OCI-LY1 (cell line): ENCODE measurements at regions not wholly inside any gene's neighbourhood (a gene's known extent, or its start where the extent isn't known, plus 50 kb on each side); places are given as distances from the start of the nearest gene placed in this dataset.

Experiments used
- H2AFZ ChIP-seq: fragments of 200-600 bp; sonication (generic), shearing (Covaris generic); 2 replicates; pipeline ENCODE4 v1.6.0; 2014; ENCODE audit warnings: antibody characterized with exemption, mild to moderate bottlenecking, low read length
- H3F3A ChIP-seq: fragments of 200-600 bp; sonication (generic), shearing (Covaris generic); 2 replicates; pipeline ENCODE4 v1.6.0; 2014; ENCODE audit warnings: mild to moderate bottlenecking, antibody characterized with exemption, low read length, moderate library complexity; ENCODE audit not compliant: insufficient read depth
- H3K27ac ChIP-seq: fragments of 200-600 bp; sonication (generic); 2 replicates; pipeline ENCODE4 v1.5.1; 2014; ENCODE audit warnings: low read length, mixed run types, mild to moderate bottlenecking, low read depth; ENCODE audit not compliant: poor library complexity, severe bottlenecking
- H3K27me3 ChIP-seq: fragments of 200-600 bp; sonication (generic); 2 replicates; pipeline ENCODE4 v1.6.0; 2014; ENCODE audit warnings: antibody characterized with exemption, mild to moderate bottlenecking, low read length, moderate library complexity; ENCODE audit not compliant: insufficient read depth
- H3K36me3 ChIP-seq: fragments of 200-600 bp; sonication (generic); 2 replicates; pipeline ENCODE4 v1.6.1; 2014; ENCODE audit warnings: mild to moderate bottlenecking, antibody characterized with exemption, low read length, moderate library complexity, mixed read lengths; ENCODE audit not compliant: insufficient read depth
- H3K4me1 ChIP-seq: fragments of 200-600 bp; sonication (generic); 2 replicates; pipeline ENCODE4 v1.5.1; 2014; ENCODE audit warnings: mild to moderate bottlenecking, low read length, moderate library complexity; ENCODE audit not compliant: insufficient read depth, severe bottlenecking
- H3K4me2 ChIP-seq: fragments of 200-600 bp; sonication (generic), shearing (Covaris generic); 2 replicates; pipeline ENCODE4 v1.6.1; 2014; ENCODE audit warnings: low read length
- H3K4me3 ChIP-seq: fragments of 200-600 bp; sonication (generic); 2 replicates; pipeline ENCODE4 v1.5.1; 2014; ENCODE audit warnings: low read length, low read depth, mild to moderate bottlenecking, mixed read lengths; ENCODE audit not compliant: poor library complexity, severe bottlenecking
- H3K79me2 ChIP-seq: fragments of 200-600 bp; shearing (Covaris generic); 2 replicates; pipeline ENCODE4 v1.6.1; 2016; ENCODE audit warnings: mixed run types, low read length, mixed read lengths; ENCODE audit not compliant: insufficient read depth
- H3K9ac ChIP-seq: fragments of 200-600 bp; sonication (generic), shearing (Covaris generic); 2 replicates; pipeline ENCODE4 v1.6.1; 2014; ENCODE audit warnings: mild to moderate bottlenecking, low read length, mixed read lengths
- H3K9me2 ChIP-seq: fragments of 200-600 bp; sonication (generic), shearing (Covaris generic); 2 replicates; pipeline ENCODE4 v1.6.1; 2014; ENCODE audit warnings: low read depth, mild to moderate bottlenecking, low read length, mixed read lengths
- H3K9me3 ChIP-seq: fragments of 200-600 bp; shearing (Covaris generic); 2 replicates; pipeline ENCODE4 v1.6.1; 2014; ENCODE audit warnings: low read length, mixed read lengths
- H4K20me1 ChIP-seq: fragments of 200-600 bp; sonication (generic), shearing (Covaris generic); 2 replicates; pipeline ENCODE4 v1.6.0; 2016; ENCODE audit warnings: mild to moderate bottlenecking, low read length; ENCODE audit not compliant: insufficient read depth
- EZH2 ChIP-seq: fragments of 200-600 bp; sonication (generic), shearing (Covaris generic); IDR thresholded peaks from 2 replicates; pipeline ENCODE4 v1.8.0; 2017; ENCODE audit warnings: borderline replicate concordance, mixed run types, mild to moderate bottlenecking, antibody characterized with exemption, low read length, moderate library complexity, mixed read lengths
- TF ChIP-seq, protein P1 (sequence below): fragments of 200-600 bp; sonication (generic), shearing (Covaris generic); IDR thresholded peaks from 2 replicates; pipeline ENCODE4 v1.5.1; 2017; ENCODE audit warnings: mild to moderate bottlenecking, antibody characterized with exemption, low read length, moderate library complexity, mixed read lengths

GRCh38 chr10:112874982-112875381 lies 75.1 kb upstream of the TCF7L2 start:
- no peak overlapping the region for H3K27ac ChIP-seq
- no peak overlapping the region for H3K9ac ChIP-seq
- no peaks in the 10 kb centered on the region for H3K4me1 ChIP-seq
- H3K4me3 ChIP-seq = no peak overlapping the region
- H3K9me3 ChIP-seq = 0 out of 2 replicates have a peak, but pooled peaks cover 2% of the 10 kb centered on the region
- no peak overlapping the region for H3K4me2 ChIP-seq
- H3K9me2 ChIP-seq = no peaks in the 10 kb centered on the region
- no peaks in the 10 kb centered on the region for H3F3A ChIP-seq
- no peak overlapping the region for H2AFZ ChIP-seq
- H3K79me2 ChIP-seq = no peaks in the 10 kb centered on the region
- no peaks in the 10 kb centered on the region; the same call in 1 of the 2 replicates for H3K36me3 ChIP-seq
- TF ChIP-seq, protein P1, sequence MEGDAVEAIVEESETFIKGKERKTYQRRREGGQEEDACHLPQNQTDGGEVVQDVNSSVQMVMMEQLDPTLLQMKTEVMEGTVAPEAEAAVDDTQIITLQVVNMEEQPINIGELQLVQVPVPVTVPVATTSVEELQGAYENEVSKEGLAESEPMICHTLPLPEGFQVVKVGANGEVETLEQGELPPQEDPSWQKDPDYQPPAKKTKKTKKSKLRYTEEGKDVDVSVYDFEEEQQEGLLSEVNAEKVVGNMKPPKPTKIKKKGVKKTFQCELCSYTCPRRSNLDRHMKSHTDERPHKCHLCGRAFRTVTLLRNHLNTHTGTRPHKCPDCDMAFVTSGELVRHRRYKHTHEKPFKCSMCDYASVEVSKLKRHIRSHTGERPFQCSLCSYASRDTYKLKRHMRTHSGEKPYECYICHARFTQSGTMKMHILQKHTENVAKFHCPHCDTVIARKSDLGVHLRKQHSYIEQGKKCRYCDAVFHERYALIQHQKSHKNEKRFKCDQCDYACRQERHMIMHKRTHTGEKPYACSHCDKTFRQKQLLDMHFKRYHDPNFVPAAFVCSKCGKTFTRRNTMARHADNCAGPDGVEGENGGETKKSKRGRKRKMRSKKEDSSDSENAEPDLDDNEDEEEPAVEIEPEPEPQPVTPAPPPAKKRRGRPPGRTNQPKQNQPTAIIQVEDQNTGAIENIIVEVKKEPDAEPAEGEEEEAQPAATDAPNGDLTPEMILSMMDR = no peak
- no peak for TF ChIP-seq EZH2
- no peaks in the 10 kb centered on the region; the same call in 1 of the 2 replicates for H3K27me3 ChIP-seq
- H4K20me1 ChIP-seq = no peaks in the 10 kb centered on the region

DNA sequence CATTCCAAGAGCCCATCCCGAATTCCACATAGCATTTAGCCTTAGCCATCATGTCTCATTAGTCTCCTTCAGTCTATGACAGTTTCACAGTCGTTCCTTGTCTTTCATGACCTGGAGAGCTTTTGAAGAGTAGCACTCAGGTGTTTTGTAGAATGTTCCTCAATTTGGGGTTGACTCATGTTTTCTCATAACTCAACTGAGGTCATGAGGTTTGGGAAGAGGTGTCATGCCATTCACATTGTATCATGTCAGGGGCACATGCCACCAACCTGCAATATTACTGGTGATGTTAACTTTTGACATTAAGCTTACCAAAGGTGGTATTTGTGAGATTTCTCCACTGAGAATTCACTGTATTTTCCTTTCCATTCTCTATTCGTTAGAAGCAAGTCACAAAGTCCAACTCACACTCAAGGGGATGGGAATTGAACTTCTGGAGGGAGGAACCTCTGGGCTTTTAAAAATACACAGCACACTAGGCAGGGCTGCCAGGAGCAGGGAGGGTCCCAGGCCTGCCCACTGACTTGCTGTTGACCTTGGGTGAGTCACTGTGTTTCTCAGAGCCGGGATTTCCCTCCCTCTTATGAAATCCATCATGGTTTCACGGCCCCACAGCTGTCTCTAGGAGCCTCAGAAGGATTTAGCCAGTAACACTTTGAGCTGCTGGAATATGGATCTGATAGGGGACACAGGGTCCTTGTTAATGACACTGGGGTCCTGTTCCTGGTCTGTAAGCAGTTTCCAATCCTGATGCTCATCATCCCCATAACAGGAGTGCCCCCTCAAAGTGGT lies 74.4 kb upstream of the TCF7L2 start:
- no peak overlapping the region for H2AFZ ChIP-seq
- H3K9me2 ChIP-seq = no peaks in the 10 kb centered on the region
- H3K4me2 ChIP-seq = no peak overlapping the region
- H3K79me2 ChIP-seq = no peaks in the 10 kb centered on the region
- H3K4me1 ChIP-seq = no peaks in the 10 kb centered on the region
- H3K9me3 ChIP-seq = 0 out of 2 replicates have a peak, but pooled peaks cover 2% of the 10 kb centered on the region
- no peaks in the 10 kb centered on the region for H4K20me1 ChIP-seq
- H3K36me3 ChIP-seq = no peaks in the 10 kb centered on the region; the same call in 1 of the 2 replicates
- TF ChIP-seq, protein P1 = no peak
- TF ChIP-seq EZH2 = no peak
- H3K4me3 ChIP-seq = no peak overlapping the region
- H3K27me3 ChIP-seq = no peaks in the 10 kb centered on the region; the same call in 1 of the 2 replicates
- no peak overlapping the region for H3K9ac ChIP-seq
- H3F3A ChIP-seq = no peaks in the 10 kb centered on the region
- no peak overlapping the region for H3K27ac ChIP-seq

DNA sequence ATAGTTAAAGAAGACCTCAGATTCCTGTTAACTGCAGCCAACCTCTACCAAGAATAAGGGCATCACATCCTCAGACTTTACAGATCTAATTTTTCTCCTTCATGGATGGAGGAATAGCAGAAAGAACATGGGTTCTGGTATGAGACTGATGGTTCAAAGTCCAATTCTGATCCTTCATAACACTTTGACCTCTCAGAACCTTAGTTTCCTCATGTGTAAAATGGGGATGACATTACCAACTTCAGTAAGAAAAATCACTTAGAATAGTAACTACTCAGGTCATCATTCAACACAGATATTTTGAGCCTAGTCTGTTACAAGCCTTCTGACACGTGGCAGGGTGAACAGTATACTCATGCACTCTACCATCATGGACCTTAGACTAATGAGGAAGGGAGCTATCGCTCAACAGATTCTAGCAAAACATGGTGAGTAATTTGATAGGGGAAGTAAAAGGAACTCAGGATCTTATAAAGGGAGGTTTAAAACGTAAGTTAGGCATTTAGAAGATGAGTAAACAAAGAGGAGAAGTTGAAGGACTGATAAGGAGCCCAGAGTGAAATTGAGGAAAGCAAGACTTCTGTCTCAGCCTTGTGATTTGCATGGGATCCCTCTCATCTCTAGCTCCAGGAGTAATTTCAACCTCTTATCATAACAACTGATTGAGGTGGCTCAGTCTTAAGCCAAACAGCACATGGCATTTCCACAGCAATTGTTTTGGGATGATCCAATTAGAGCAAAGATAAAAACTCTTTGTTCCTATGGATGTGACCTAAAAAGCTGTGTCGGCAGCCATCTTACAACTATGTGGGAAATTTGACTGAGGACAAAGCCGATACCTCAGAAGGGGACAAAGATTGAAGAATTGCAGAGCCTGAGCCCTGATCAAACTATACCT lies 69.2 kb upstream of the TCF7L2 start:
- Histone ChIP-seq H3K27ac (no peak overlapping the region), H3K9me3 (no peaks in the 10 kb centered on the region), H3F3A (no peaks in the 10 kb centered on the region), H3K4me2 (no peak overlapping the region), H2AFZ (no peak overlapping the region), H3K9me2 (no peaks in the 10 kb centered on the region), H3K4me3 (no peak overlapping the region), H3K27me3 (no peaks in the 10 kb centered on the region; the same call in 1 of the 2 replicates), H3K36me3 (no peaks in the 10 kb centered on the region), H3K4me1 (no peaks in the 10 kb centered on the region), H4K20me1 (no peaks in the 10 kb centered on the region), H3K79me2 (no peaks in the 10 kb centered on the region), H3K9ac (no peak overlapping the region)
- TF ChIP-seq, protein P1 = no peak
- no peak for TF ChIP-seq EZH2
